IPS DF 19.7 (cell line): ENCODE measurements at regions not wholly inside any gene's neighbourhood (a gene's known extent, or its start where the extent isn't known, plus 50 kb on each side); places are given as distances from the start of the nearest gene placed in this dataset.

Experiments used
- DNase-seq: peaks from one replicate; pipeline ENCODE4 v3.0.0-alpha.2; 2013; ENCODE audit warnings: low read depth, low spot score

DNA sequence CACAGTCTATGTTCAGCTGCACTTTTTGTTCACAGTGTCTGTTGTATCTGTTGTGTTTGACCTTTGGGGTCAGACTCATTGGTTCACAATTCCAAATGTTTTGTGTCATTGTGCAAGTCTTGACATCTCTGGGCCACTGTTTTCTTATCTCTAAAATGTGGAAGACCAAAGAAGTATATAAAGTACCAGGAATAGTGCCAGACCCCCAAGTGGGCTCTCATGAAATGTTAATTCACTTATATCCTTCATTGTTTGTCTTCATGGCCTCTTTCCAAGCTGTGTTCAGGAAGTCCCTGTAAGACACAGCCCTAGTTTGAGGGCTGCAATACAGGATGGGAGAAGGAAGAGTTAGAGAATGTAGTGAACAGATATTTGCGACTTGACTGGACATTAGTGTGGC lies 468.3 kb upstream of the BOD1L1 start:
- no peak for DNase-seq

DNA sequence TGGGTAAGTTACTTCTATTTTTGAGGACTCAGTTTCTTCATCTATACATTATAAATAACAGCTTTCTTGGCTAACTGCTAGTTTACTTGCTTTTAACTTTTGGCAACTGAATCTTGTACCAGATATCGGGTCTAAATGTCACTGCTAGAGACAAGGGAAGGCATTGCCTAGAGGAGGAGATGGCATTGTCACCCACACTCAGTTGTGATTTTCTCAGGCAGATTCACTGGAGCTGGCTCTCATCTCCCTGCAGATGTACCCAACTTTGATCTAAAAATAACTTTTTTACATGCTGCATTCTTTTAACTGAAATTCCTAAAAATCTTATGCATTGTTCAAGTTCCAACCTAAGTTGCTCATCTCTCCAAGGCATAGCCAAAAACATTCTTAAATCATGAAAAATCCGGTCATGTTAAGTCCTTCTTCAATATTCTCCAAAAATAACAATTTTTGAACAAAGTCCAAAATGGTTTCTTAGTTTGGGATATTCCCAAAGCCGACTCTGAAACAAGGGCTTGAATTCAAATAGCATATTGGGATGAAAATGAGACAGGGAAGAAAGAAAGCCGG lies 469.0 kb upstream of the BOD1L1 start:
- no peak for DNase-seq

DNA sequence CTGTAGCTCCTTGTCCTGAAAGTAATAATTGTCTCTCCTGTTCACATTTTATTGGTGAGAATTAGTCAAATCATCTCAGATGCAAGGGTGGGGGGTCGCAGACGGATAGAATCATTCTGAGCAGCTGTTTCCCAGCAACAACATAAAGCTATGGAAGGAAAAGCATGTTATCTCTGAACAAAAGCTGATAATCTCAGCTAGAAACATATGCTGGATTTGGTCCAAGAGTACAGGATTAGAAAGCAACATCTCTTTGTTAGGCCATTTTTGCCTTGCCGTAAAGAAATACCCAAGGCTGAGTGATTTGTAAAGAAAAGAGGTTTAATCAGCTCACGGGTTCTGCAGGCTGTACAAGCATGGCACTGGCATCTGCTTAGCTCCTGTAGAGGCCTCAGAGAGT lies 472.8 kb upstream of the BOD1L1 start:
- no peak for DNase-seq

DNA sequence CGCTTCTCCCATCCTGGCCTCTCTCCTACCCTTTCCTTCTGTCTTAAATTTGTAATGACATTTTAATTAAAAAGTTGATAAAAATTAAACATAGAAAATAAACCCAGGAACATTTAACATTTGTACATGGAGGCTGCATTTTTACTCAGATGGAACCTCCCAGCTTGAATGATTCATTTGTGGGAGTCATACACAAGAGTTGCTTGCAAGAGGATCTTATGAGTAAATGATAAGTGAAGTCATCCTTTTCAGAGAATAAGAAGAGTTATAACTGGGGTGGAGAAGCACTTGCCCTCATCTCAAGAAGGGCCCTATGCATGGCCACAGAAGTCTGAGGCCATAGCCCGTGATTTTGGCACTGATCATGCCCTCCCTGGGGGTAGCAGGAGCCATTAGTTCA lies 482.9 kb upstream of the BOD1L1 start:
- DNase-seq = no peak

DNA sequence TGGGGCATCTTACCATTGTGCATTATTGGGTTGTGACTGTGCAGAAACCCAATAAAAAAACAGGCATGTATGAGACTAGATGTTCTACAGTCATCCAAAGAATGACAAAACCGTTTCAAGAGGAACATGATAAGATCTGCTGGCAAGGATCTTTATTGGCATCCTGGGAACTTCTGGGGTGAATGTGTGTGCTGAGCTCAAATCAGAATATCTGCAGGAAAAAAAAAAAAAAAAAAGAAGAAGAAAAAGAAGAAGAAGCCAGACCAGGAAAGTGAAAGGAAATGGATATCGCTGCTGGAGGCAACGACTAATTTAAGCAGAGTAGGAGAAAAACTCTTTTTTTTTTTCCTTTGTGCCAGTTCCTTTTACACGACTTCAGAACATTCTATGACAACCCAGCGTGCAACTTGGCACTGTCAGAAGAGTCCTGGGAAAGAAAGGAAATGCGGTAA lies 484.2 kb upstream of the BOD1L1 start:
- no peak for DNase-seq

DNA sequence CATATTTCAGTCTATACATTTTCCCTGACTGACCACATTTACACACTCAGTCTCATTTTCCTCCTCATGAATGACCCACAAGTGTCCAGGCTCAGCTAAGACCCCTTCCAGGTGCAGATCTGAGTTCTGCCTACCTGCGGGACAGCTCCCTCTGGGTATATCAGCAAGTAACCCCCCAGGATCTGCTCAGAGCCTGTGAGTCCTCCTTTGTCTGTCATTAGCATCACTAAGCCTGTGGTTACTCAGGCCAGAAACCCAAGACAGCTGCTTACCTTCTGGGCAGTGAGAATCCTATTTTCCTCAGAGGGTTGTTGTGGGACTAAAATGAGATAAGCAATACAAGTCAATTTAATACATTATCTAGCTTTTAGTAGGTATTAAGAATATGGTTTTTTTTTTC lies 487.6 kb upstream of the BOD1L1 start:
- DNase-seq = peak; percentile 20

DNA sequence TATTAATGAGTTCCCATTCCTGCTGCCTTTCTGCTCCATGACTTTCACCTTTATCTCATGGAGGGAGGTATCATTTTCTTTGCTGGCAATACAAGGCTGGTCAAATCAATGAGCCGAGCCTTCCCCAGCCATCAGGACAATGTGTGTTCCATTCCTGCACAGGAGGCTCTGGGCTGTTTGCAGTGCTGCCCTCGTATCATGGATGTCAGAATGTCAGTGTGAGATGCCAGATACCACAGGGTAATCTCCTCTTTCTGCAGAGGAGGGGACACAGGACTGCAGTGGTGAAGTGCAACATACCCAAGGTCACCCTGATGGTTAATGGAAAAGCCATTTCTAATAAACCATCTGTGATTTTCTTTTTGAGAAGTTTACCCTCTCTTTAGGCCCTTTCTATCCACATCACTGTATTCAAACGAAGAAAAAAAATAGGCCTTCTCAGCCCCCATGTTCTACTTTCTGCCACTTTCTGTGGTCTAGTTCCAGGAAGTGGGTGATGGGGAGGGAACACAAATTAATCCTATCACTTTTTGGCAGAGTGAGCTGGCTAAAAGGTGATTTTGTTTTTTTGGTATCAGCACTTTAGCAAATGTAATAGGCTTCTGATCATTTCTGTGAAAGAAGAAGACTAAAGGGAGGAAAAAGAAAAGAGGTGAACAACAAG lies 490.2 kb upstream of the BOD1L1 start:
- DNase-seq = no peak

DNA sequence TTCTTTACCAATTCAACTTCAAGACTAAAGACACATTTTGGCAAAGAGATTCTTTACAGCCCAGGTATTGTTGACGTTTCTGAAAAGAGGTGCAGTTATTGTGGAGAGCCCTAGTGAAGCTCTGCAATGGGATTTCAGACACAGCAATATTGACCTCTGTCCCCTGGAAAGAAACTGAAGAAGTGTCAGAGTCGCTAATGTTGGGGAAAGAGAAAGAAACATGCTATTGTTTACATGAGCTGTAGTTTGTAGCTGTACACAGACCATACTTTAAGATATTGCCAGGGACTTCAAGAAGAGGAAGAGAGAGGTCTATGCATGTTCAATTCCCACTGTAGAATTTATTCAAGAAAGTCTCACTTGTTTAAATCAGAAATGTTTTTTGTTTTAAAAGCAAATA lies 497.3 kb upstream of the BOD1L1 start:
- DNase-seq = no peak

DNA sequence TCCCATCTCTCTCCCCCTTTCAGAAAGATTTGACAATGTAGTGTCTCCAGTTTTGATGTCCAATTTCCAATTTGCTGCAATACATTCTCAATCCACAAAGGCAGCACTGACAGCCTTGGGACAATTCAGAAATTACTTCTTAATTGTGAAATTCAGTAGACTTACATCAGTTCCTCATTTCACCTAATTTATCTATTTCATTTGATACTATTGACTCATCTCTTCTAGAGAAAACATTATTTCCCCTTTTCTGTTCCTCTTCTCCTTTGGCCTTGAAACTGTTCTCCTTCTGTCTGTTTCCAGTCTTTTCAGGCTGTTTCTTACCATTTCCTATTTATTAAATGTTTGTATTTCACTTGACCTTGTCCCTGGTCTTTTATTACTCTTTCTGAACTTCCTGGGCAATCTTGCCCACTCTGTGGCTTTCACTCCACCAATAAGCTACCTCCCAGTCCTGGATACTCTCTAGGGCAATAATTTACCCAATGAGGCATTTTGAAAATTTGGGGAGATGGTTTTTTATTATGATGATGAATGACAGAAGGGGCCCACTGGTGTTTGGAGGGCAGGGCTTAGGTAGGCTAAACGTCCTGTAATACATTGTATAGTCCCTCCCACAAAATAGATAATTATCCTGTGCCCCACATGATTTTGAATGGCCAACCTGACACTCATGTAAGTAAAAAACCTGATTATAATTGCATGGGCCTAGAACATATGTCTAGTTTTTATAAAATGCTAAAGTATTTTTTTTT lies 498.0 kb upstream of the BOD1L1 start:
- DNase-seq = no peak

DNA sequence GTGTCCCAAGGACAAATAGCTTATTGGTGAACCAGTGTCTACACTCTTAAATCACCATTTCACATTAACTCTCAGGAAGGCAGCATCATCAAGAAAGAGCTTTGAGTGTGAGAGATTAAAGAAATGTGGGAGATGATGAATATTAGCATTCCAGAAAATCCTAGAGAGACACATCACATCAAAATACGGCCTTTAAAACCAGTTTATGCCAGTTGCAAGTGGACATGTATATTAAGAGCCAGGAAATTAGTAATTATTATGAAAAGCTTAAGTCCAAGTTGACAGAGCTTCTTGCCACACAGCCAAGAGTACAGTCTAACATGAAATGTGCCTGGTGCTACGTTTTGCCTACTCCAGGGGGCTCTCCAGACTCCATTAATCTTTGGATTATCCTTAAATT lies 503.0 kb upstream of the BOD1L1 start:
- DNase-seq = no peak

DNA sequence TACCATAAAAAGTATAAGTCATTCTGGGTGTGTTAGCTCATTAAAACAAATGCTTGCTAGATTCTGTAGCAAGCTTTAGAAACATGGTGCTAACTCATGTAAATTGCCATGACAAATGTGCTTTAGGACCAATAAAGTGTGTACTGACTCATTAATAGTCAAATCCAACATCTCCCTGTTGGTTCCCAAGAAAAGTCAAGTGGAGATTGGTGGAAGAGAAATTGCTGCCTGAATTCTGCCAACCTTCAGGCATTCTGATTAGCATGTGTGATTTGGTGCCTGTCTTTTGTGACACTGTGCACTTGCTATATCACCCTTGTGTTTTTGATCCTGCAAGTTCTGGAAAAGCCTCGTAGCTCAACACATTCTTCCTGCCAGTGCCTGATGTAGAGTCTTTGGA lies 503.8 kb upstream of the BOD1L1 start:
- no peak for DNase-seq

DNA sequence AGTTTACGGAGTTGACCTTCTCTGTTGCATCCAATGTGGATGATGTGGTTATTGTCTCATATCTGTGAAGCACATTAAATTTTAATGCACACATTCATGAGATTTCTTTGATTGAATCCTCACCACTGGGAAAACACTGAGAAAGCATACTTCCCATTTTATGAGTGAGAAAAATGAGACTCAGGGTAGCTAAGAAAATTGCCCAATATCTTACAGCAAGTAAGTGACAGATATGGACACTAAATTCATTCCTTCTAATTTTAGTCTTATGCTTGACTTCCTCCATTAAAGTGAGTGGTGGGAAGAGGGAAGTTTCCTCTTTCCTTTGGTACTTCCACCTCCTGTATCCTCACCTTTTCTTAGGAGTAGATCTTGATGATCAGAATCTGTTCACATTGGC lies 504.8 kb upstream of the BOD1L1 start:
- DNase-seq = no peak

DNA sequence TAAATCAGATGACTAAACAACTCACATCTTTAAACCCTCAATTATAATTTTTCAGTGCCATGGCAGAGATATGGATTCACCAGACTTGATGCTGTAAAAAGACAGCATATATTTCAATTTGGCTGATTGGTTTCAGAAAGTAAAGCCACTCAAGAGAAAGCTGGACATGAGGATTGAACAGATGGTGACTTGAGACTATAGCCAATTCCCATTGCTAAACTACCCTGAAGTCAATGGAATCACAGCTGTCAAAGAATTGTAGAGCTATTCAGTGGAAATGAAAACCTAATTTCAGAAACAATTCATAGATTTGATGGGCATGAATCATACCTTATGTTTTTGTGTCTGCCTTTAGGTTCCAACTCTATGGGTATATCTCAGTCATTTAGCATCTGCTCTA lies 510.6 kb upstream of the BOD1L1 start:
- no peak for DNase-seq

DNA sequence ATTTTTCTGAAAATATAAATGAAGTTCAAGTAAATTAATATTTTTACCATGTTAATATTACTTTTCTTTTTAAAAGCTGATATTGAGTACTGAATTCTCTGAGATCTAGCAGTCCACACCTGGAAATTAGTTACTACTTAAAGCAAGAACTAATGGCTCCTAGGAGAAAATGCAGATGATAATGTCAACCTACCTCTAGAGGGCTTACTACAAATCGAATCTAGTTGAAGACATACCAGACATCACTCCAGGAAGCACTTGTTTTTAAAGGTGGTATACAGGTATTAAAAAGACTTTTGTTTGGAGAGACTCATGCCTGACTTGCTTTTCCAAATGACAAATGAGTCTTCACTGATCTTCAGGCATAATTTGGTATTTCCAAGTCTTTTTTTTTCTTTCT lies 516.4 kb upstream of the BOD1L1 start:
- DNase-seq = peak; percentile 20

DNA sequence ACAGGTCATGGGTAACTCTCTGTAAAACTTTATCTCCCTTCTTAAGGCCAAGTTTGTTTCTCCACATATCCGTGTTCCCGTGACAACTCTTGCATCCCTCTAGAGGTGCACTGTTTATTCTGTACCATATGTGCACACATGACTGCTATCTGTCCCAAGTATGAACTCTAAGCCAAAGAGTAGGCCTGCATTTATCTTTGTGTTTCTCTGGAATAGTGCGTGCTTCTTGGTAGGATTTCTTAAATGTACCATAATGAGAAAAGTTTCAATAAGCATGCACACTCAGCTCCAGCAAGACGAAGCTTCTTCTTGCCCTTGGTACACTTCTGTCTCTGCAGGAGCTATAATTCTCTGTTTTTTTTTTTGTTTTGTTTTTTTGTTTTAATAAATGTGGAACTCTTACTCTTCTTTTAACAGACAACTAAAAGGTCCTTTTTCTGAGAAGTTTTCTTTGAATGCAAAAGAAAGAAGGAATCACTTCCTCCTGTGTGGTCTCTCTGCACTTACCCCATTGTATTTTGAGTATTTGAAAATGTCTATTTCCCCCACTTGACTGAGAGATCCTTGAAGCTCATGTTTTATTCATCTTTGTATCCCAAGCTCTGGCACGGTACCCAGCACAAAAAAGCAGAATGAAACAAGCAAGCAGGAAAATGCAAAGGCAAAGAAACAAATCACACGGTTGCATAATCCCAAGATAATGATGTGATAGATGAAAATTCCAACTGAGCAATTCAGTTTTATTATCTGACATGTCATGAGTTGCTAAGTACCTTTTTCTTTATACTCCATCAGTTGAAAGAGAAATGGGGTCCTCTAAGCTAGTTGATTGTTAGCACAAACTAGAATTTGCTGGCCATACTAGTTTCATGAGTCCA lies 521.9 kb upstream of the BOD1L1 start:
- no peak for DNase-seq

DNA sequence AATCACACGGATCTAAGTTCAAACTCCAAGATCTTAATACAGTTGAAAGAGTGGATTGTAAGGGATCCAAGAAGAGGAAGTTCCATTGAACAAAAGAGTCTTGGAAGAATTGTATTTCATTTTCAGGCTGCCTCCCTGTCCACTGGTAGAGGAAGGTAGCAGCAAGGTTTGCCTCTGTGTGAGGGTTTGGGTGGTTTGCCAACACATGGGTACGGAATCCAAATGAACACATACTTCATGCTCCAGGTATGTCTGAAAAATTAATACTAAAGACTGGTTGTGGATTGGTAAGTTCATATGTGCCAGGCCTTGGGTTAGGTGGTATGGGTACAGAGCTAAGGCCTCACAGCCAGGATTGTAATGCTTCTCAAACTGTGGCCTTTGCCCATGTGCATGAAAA lies 523.6 kb upstream of the BOD1L1 start:
- no peak for DNase-seq

DNA sequence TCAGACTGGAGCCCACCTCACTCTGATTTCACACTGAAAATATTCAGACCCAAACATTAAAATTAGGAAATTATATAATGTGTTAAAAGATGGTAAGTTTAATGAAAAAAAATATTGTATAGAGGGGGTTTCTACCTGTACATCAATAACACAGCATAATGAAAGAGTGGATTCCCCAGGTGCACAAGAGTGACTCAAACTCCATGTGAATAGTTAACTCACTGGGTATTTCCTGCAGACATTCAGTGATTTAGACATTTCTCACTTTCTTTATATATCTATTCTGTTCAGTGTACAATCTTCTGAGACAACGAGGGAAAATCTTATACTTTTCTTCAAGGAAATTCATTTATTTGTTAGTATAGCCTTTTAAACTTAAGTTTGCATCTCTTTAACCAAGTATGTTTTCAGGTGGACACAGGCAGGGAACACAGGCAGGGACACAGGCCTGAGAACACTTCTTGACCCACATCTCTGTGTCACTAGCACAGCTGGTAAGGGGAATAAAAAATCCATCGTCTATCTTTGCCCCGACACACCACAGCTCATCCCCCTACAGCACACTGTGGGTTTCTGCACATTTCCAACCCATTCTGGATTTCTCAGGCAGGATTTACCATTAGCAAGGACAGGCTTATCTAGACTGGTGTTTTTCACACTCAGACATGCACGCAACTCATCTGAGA lies 525.5 kb upstream of the BOD1L1 start:
- no peak for DNase-seq

DNA sequence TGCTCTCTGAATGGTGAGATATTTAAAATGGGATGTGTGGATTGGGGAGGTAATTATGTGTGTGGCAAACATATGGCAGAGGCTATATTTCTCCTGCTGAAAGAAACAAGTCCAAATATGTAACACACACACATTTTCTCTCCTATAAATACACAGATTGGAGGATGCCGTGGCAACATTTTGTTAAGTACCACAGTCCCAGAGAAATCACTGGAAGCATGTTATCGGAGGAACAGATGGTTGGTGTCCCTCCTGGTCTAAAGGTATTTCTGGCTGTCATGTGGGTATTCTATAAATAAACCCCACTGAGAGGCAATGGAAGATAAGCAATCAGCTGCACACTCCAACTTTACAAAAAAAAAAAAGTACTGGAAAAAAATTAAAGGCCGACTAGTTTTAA lies 528.3 kb upstream of the BOD1L1 start:
- DNase-seq = no peak

DNA sequence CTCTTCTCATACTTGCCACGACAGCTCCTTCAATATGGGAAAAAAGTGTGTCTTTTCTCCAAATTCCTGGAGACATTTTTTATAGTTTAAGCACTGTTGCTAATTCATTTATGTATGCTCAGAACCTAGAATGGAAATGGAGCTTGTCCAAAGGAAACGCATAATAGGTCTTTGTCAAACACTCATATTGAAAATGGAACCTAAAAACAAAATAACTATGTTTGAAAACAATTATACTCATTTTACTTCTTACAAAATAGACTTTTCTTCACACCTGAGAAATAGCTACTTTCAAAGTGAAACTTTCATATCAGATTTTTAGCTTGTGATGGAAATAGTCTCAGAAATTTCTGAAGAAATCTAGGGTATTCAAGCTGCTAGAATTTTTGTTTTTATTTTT lies 529.7 kb upstream of the BOD1L1 start:
- DNase-seq = no peak

DNA sequence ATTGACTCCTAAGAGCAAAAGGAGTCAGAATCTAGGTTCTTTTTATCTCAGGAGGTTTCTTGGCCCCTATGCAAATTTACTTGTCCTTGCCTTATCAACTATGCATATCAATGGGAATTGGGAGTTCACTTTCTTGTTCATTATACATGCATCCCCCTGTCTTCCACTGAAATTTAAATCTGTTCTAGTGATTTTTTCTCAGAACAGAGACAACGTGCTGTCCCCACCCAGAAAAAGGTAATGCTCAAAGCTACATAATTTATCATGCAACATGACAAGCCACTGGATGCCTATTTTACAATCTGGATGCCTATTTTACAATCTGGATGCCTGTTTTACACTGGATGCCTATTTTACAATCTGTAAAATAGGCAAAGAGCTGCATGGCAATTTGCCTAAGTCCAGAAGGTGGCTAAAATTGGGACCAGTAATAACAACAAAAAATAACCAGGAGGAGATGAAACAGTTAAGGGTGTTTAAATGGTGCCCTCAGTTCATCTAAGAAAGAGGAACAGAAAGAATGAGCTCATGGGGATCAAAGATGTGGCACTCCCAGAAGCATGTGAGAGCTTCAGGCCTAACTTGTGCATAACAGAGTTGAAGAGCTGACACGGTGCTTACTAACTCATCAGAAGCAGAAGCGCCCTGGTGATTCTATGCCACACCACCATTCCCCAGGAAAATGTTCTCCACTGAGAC lies 537.8 kb upstream of the BOD1L1 start:
- DNase-seq = no peak
